NCI-H1436 treated with DMSO at 0.1 percent for 48 hours (cell line): ENCODE measurements at regions not wholly inside any gene's neighbourhood (a gene's known extent, or its start where the extent isn't known, plus 50 kb on each side); places are given as distances from the start of the nearest gene placed in this dataset.

ENCODE experiments used
- DNase-seq: peaks from one replicate; lab custom pipeline; 2025; lab: John Stamatoyannopoulos, UW

- no peak for DNase-seq
These were observed 748.4 kb upstream of the HS6ST1 start for GRCh38 chr2:129067070-129067469.

DNA sequence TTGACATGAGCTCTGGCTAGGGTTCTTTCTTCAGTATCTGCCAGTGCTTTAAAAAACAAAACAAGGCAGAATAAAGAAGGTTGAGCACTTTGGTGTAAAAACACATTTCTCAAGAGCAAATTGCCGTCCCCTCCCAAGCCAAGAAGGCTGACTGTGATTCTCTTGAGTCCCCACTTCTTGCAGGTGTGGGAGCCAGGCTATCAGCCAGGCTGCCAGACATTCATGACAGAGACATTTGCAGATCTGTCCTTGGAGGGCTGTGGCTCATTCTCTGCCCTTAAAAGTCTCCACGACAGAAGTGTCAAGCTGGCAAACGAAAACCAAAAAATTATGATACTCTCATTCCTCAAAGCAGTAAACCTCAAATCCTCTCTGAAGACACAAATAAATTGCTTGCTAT is 749.3 kb upstream of the HS6ST1 start:
- no peak for DNase-seq

DNA sequence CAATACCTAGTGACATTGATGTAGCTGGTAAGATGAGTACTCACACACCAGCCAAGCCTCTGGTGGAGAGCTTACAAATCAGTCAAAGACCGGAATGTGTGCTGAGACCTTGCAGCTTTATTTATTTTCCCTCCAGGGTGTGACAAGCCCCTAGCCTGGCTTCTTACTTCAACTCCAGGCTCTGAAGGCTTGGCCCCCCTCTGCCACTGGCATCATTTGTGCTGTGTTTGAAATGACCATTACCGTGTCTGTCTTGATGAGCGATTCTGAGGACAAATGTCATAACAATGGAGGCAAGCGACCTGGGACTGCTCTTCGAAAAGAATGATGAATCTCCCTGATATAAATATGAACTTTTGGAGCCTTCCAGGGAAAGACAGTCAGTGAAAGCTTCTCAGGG is 749.9 kb upstream of the HS6ST1 start:
- no peak for DNase-seq

GRCh38 chr2:129069875-129070594 is 751.4 kb upstream of the HS6ST1 start:
- DNase-seq: no peak

DNA sequence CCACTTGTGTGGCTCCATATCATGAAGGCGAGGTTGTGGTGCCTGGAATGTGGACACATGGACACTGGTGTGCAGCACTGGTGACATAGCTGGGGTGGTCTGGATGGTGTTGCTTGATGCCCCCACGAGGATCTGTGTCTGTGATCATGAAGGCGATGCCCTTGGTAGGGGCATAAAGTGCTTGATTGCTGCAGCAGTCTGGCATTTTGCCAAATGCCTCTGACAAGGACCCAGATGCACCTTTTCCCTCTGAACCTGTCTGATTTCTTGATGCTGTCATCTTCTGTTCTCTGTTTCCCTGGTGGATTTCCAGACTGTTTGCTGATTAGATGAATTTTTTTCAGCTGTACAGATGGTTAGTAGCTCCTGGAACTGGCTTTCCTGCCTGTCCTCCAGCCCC is 752.0 kb upstream of the HS6ST1 start:
- no peak for DNase-seq

DNA sequence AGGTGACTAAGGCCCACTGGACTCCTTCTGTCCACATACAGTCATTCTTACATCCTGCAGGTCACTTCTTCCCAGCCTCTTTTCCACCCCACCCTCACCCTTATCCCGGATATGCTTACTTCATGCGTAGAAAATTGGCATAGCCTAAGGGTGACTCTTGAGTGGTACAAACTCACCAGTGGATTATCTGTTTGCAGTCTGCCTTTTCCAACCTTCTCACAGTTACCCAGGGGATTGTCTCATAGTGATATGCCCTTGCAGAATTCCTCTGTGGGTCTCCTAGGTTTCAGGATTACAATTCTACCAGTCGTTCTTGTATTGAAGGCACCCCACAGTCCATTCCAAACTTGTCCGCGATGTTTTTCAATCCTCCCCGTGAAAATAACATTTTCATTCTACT is 752.9 kb upstream of the HS6ST1 start:
- DNase-seq: no peak

DNA sequence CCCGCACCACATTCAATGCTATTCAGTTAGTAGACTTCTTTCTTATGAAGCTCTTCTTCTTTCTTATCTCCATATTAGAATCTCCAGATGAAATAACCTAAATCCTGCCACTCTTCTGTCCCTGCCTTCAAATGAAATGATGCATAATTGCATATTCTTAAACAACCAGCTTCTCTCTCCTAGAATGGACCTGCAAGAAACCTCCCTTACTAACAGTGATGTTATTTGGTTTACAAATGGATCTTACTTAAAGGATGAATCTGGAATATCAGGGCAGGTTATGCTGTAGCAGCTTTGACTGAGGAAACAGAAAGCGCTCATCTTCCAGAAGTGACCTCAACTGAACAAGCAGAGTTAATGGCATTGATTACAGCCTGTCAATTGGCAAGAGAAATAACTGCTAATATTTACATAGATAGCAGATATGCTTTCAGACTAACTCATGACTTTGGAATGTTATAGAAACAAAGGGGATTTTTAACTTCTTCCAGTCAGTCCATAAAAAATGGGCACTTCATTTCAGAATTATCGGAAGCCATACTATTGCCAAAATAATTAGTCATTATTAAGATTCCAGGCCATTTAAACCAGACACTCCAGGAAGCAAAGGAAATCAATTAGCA is 755.7 kb upstream of the HS6ST1 start:
- DNase-seq: no peak

- DNase-seq: no peak
These were observed 759.9 kb upstream of the HS6ST1 start for GRCh38 chr2:129078548-129078947.

- no peak for DNase-seq
These were observed 762.2 kb upstream of the HS6ST1 start for GRCh38 chr2:129080715-129081476.

GRCh38 chr2:129085386-129085785 is 766.7 kb upstream of the HS6ST1 start:
- no peak for DNase-seq

DNA sequence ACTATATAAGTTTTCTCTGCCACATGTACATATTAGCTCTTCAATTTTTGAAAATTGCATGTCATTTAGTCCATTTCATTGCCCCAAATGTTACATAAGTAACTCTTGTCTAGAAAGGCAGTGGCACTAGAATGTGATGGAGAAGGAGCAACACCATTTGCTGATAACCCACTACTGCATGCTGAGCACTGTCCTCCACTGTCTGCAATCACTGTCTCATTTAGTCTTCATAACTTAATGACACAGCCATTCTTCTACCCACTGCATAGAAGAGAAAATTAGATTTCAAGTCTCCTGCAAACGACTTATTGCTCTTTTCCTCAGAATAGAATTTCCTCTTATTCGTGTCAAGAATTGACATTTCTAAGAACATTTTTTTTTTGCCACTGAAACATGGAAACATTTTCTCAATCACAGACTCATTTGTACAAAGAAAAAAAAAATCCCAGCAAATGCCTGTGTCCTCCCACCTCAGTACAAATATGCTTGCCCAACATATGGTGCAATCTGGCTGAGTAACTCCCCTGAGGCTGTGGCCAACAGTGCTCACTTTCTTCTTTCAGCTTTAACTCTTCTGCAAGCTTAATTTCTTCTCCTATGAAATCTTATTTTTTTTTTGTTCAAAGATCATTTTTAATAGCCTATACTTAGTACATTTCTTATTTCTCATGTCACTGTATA is 768.6 kb upstream of the HS6ST1 start:
- no peak for DNase-seq

DNA sequence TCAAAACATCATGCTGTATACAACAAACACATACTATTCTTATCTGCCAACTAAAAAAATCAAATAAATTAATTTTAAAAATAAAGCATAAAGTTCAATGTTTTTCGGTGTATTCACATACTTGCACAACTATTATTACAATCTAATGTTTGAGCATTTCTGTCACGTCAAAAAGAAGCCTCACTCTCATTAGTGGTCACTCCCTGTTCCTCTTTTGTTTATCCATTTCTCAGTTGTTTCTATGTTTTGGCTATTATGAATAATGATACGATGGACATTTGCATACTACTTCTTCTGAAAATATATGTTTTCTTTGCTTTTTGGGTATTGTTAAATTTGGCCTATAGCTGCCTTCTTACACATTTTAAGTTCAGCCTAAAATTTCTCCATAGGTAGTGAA is 773.0 kb upstream of the HS6ST1 start:
- no peak for DNase-seq

DNA sequence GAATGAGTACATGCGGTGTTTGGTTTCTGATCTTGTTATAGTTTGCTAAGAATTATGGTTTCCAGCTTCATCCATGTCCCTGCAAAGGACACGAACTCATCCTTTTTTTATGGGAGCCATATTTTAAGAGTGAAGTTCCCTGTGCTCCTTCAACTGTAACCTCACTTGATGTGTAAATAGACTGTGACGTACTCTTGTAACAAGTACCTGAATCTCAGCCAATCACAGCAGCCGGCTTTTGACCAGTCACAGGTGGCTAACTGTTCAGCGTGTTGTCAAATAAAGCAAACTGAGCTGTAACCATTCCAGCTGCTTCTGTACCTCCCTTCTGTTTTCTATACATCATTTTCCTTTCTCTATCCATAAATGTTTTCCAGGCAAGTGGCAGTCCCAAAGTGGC is 774.3 kb upstream of the HS6ST1 start:
- DNase-seq: no peak

- no peak for DNase-seq
These were observed 782.5 kb upstream of the HS6ST1 start for GRCh38 chr2:129101186-129101585.

- DNase-seq: no peak
These were observed 785.5 kb upstream of the HS6ST1 start for GRCh38 chr2:129103936-129104878.

DNA sequence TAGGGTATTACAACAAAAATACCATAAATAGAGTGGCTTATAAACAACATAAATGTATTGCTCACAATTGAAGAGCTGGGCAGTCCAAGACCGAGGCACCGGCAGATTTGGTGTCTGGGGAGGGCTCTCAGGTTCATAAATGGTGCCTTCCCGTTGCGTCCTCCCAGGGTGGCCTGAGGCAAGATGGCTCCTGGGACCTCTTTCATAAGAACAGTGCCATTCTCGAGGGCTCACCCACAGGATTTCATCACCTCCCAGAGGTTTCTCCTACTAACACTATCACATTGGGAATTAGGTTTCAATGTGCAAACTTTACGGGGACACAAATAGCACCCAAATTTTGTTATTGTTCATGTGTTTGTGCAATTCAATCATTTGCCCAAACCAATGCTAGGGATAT is 793.5 kb upstream of the HS6ST1 start:
- DNase-seq: no peak

- no peak for DNase-seq
These were observed 795.1 kb upstream of the HS6ST1 start for GRCh38 chr2:129113776-129114175.

GRCh38 chr2:129117434-129117833 is 798.8 kb upstream of the HS6ST1 start:
- no peak for DNase-seq

GRCh38 chr2:129118296-129118695 is 799.6 kb upstream of the HS6ST1 start:
- no peak for DNase-seq

GRCh38 chr2:129129087-129129486 is 810.4 kb upstream of the HS6ST1 start:
- DNase-seq: no peak
